ENCODE measurements at regions not wholly inside any gene's neighbourhood (a gene's known extent, or its start where the extent isn't known, plus 50 kb on each side); places are given as distances from the start of the nearest gene placed in this dataset.

GRCh38 chr7:83793558-83793957 lies 144.6 kb upstream of the SEMA3E start:
- H3K79me2 ChIP-seq (ENCODE audit: insufficient read depth, low read depth, low read length), result no peaks in the 10 kb centered on the region
- H3K27ac ChIP-seq (ENCODE audit: low read depth, low read length, poor library complexity, severe bottlenecking), result no peak overlapping the region
- TF ChIP-seq, protein P1, sequence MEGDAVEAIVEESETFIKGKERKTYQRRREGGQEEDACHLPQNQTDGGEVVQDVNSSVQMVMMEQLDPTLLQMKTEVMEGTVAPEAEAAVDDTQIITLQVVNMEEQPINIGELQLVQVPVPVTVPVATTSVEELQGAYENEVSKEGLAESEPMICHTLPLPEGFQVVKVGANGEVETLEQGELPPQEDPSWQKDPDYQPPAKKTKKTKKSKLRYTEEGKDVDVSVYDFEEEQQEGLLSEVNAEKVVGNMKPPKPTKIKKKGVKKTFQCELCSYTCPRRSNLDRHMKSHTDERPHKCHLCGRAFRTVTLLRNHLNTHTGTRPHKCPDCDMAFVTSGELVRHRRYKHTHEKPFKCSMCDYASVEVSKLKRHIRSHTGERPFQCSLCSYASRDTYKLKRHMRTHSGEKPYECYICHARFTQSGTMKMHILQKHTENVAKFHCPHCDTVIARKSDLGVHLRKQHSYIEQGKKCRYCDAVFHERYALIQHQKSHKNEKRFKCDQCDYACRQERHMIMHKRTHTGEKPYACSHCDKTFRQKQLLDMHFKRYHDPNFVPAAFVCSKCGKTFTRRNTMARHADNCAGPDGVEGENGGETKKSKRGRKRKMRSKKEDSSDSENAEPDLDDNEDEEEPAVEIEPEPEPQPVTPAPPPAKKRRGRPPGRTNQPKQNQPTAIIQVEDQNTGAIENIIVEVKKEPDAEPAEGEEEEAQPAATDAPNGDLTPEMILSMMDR (conservative IDR thresholded peaks at IDR 0.05; ENCODE audit: low read length), result no peak
- no peak for TF ChIP-seq EZH2phosphoT487 (IDR thresholded peaks at IDR 0.05; ENCODE audit: borderline replicate concordance, low read depth, low read length)
- H3K36me3 ChIP-seq (ENCODE audit: insufficient read depth, low read length), result no peaks in the 10 kb centered on the region
- intact Hi-C loops (cut with micrococcal nuclease; ENCODE audit: unreplicated experiment), result no loop called here
- H2AFZ ChIP-seq (ENCODE audit: low read length), result no peak overlapping the region
- no peak overlapping the region for H3K4me3 ChIP-seq (ENCODE audit: low read depth, low read length, poor library complexity, severe bottlenecking)
- BruUV-seq (replicated peaks), result no TSS peak
- H4K20me1 ChIP-seq (ENCODE audit: insufficient read depth, low read length), result no peaks in the 10 kb centered on the region
- H3K4me2 ChIP-seq (ENCODE audit: low read length), result no peak overlapping the region
- ChIA-PET POLR2A (no interaction called here), CTCF (ENCODE audit: unreplicated experiment) (no interaction called here)
- no peaks in the 10 kb centered on the region for H3K9me2 ChIP-seq (ENCODE audit: insufficient read depth, low read length)
- DNase-seq (ENCODE audit: low spot score), result no peak
- no peaks in the 10 kb centered on the region for H3K9me3 ChIP-seq (ENCODE audit: low read length)
- no peaks in the 10 kb centered on the region for H3K4me1 ChIP-seq (ENCODE audit: insufficient read depth, low read length, poor library complexity, severe bottlenecking)

- Histone ChIP-seq H3K9me3 (ENCODE audit: low read length) (no peaks in the 10 kb centered on the region), H4K20me1 (ENCODE audit: insufficient read depth, low read length) (no peaks in the 10 kb centered on the region), H3K27ac (ENCODE audit: low read depth, low read length, poor library complexity, severe bottlenecking) (no peak overlapping the region), H2AFZ (ENCODE audit: low read length) (no peak overlapping the region), H3K4me2 (ENCODE audit: low read length) (no peak overlapping the region), H3K9me2 (ENCODE audit: insufficient read depth, low read length) (no peaks in the 10 kb centered on the region), H3K4me1 (ENCODE audit: insufficient read depth, low read length, poor library complexity, severe bottlenecking) (no peaks in the 10 kb centered on the region), H3K4me3 (ENCODE audit: low read depth, low read length, poor library complexity, severe bottlenecking) (no peak overlapping the region), H3K36me3 (ENCODE audit: insufficient read depth, low read length) (no peaks in the 10 kb centered on the region), H3K79me2 (ENCODE audit: insufficient read depth, low read depth, low read length) (no peaks in the 10 kb centered on the region)
- intact Hi-C loops (cut with micrococcal nuclease; ENCODE audit: unreplicated experiment), result no loop called here
- no peak for TF ChIP-seq EZH2phosphoT487 (IDR thresholded peaks at IDR 0.05; ENCODE audit: borderline replicate concordance, low read depth, low read length)
- TF ChIP-seq, protein P1 (conservative IDR thresholded peaks at IDR 0.05; ENCODE audit: low read length), result no peak
- ChIA-PET CTCF (ENCODE audit: unreplicated experiment) (no interaction called here), POLR2A (no interaction called here)
- no peak for DNase-seq (ENCODE audit: low spot score)
- BruUV-seq (replicated peaks), result no TSS peak
Observed at GRCh38 chr7:83791737-83792136, 142.8 kb upstream of the SEMA3E start.

- intact Hi-C loops (cut with micrococcal nuclease; ENCODE audit: unreplicated experiment), result no loop called here
Observed at GRCh38 chr7:83786858-83787257, 137.9 kb upstream of the SEMA3E start.

More at GRCh38 chr7:83786858-83787257, 137.9 kb upstream of the SEMA3E start:
- H3K9me2 ChIP-seq (ENCODE audit: insufficient read depth, low read length), result no peaks in the 10 kb centered on the region
- no TSS peak for BruUV-seq (replicated peaks)
- ChIA-PET CTCF (ENCODE audit: unreplicated experiment) (no interaction called here), POLR2A (no interaction called here)
- H3K79me2 ChIP-seq (ENCODE audit: insufficient read depth, low read depth, low read length), result no peaks in the 10 kb centered on the region
- H2AFZ ChIP-seq (ENCODE audit: low read length), result no peak overlapping the region
- H3K27ac ChIP-seq (ENCODE audit: low read depth, low read length, poor library complexity, severe bottlenecking), result no peak overlapping the region
- H3K4me2 ChIP-seq (ENCODE audit: low read length), result no peak overlapping the region
- H3K9me3 ChIP-seq (ENCODE audit: low read length), result no peaks in the 10 kb centered on the region
- no peaks in the 10 kb centered on the region for H4K20me1 ChIP-seq (ENCODE audit: insufficient read depth, low read length)
- no peak for DNase-seq (ENCODE audit: low spot score)
- no peaks in the 10 kb centered on the region for H3K4me1 ChIP-seq (ENCODE audit: insufficient read depth, low read length, poor library complexity, severe bottlenecking)
- H3K36me3 ChIP-seq (ENCODE audit: insufficient read depth, low read length), result no peaks in the 10 kb centered on the region
- H3K4me3 ChIP-seq (ENCODE audit: low read depth, low read length, poor library complexity, severe bottlenecking), result no peak overlapping the region
- TF ChIP-seq, protein P1 (conservative IDR thresholded peaks at IDR 0.05; ENCODE audit: low read length), result no peak
- TF ChIP-seq EZH2phosphoT487 (IDR thresholded peaks at IDR 0.05; ENCODE audit: borderline replicate concordance, low read depth, low read length), result no peak
